GM23338 (cell line): ENCODE measurements at regions not wholly inside any gene's neighbourhood (a gene's known extent, or its start where the extent isn't known, plus 50 kb on each side); places are given as distances from the start of the nearest gene placed in this dataset.

Source experiments
- CREB1 ChIP-seq: fragments of 250-450 bp; sonication (Bioruptor Pico); IDR thresholded peaks from 2 replicates; pipeline ENCODE4 v1.5.0; 2020; ENCODE audit warnings: low read depth, mild to moderate bottlenecking, moderate library complexity
- CTCF ChIP-seq, 2 experiments: fragments of 200-600 bp in 1 of 2; sonication (generic) in 1 of 2; conservative IDR thresholded peaks; 2 replicates each; pipeline versions ENCODE4 v1.5.1 to v1.6.1; 2016 to 2017; ENCODE audit warnings: antibody characterized with exemption in 2 of 2, low read depth in 2 of 2, mild to moderate bottlenecking in 2 of 2, moderate library complexity in 1 of 2
- ETS1 ChIP-seq: IDR thresholded peaks from 2 replicates; pipeline ENCODE4 v1.6.1; 2016; ENCODE audit warnings: antibody characterized with exemption
- EZH2 ChIP-seq: fragments of 200-600 bp; sonication (generic); IDR thresholded peaks from one replicate; pipeline ENCODE4 v1.8.0; 2017; ENCODE audit warnings: antibody characterized with exemption, mild to moderate bottlenecking, low read depth; ENCODE audit not compliant: unreplicated experiment
- EZH2phosphoT487 ChIP-seq: fragments of 200-600 bp; sonication (generic); IDR thresholded peaks from one replicate; pipeline ENCODE4 v1.8.1; 2018; ENCODE audit warnings: antibody characterized with exemption; ENCODE audit not compliant: unreplicated experiment
- JUNB ChIP-seq: IDR thresholded peaks from one replicate; pipeline ENCODE4 v1.6.1; 2016; ENCODE audit warnings: antibody characterized with exemption; ENCODE audit not compliant: unreplicated experiment
- POLR2AphosphoS5 ChIP-seq: IDR thresholded peaks from 2 replicates; pipeline ENCODE4 v1.6.1; 2016; ENCODE audit warnings: antibody characterized with exemption, low read depth
- REST ChIP-seq: IDR thresholded peaks from one replicate; pipeline ENCODE4 v1.6.1; 2018; ENCODE audit warnings: antibody characterized with exemption; ENCODE audit not compliant: unreplicated experiment
- STAT1 ChIP-seq: IDR thresholded peaks from one replicate; pipeline ENCODE4 v1.6.1; 2016; ENCODE audit warnings: antibody characterized with exemption; ENCODE audit not compliant: unreplicated experiment
- ZNF114 ChIP-seq: fragments of 250-450 bp; sonication (Bioruptor Pico); IDR thresholded peaks from 2 replicates; pipeline ENCODE4 v1.5.0; 2020; ENCODE audit warnings: mild to moderate bottlenecking, moderate library complexity

GRCh38 chr16:66152823-66153393 lies 213.6 kb upstream of the CDH5 start:
- TF ChIP-seq CTCF (conservative IDR thresholded peaks at IDR 0.05; ENCODE audit: low read depth in 2 of 2), result no peak
- TF ChIP-seq ETS1, result no peak
- no peak for TF ChIP-seq EZH2
- TF ChIP-seq POLR2AphosphoS5, result no peak
- TF ChIP-seq REST, result no peak
- TF ChIP-seq JUNB, result no peak
- TF ChIP-seq CREB1 (CRISPR knock-in tag), result no peak
- TF ChIP-seq EZH2phosphoT487, result no peak
- TF ChIP-seq STAT1, result no peak
- TF ChIP-seq ZNF114 (CRISPR knock-in tag), result no peak
